ENCODE measurements at regions not wholly inside any gene's neighbourhood (a gene's known extent, or its start where the extent isn't known, plus 50 kb on each side); places are given as distances from the start of the nearest gene placed in this dataset.

GRCh38 chr14:62031504-62031903 is 269.3 kb downstream of the SNAPC1 start:
- CTCF ChIA-PET: no interaction called here
- no peak overlapping the region for H3K27ac Mint-ChIP-seq
- no peaks in the 10 kb centered on the region for H3K36me3 Mint-ChIP-seq
- no peaks in the 10 kb centered on the region for H3K9me3 Mint-ChIP-seq
- H3K4me1 Mint-ChIP-seq: no peaks in the 10 kb centered on the region
- H3K27me3 Mint-ChIP-seq: peaks cover 8% of the 10 kb centered on the region
- no peak for DNase-seq
- no peak overlapping the region for H3K4me3 Mint-ChIP-seq

GRCh38 chr14:62053188-62053587 is 291.0 kb downstream of the SNAPC1 start:
- CTCF ChIA-PET: no interaction called here
- Mint-ChIP-seq H3K36me3 (no peaks in the 10 kb centered on the region), H3K27ac (no peak overlapping the region), H3K27me3 (no peaks in the 10 kb centered on the region), H3K9me3 (peaks cover 2% of the 10 kb centered on the region), H3K4me3 (no peak overlapping the region), H3K4me1 (no peaks in the 10 kb centered on the region)
- DNase-seq: no peak

- CTCF ChIA-PET: no interaction called here
These were observed 294.6 kb downstream of the SNAPC1 start for GRCh38 chr14:62056789-62057188.

GRCh38 chr14:62062645-62063044 is 300.4 kb downstream of the SNAPC1 start:
- H3K36me3 Mint-ChIP-seq: no peaks in the 10 kb centered on the region
- no peaks in the 10 kb centered on the region for H3K4me1 Mint-ChIP-seq
- CTCF ChIA-PET: no interaction called here
- H3K4me3 Mint-ChIP-seq: no peak overlapping the region
- H3K9me3 Mint-ChIP-seq: no peaks in the 10 kb centered on the region
- H3K27me3 Mint-ChIP-seq: no peaks in the 10 kb centered on the region
- no peak for DNase-seq
- H3K27ac Mint-ChIP-seq: no peak overlapping the region

More at GRCh38 chr14:62056789-62057188, 294.6 kb downstream of the SNAPC1 start:
- no peaks in the 10 kb centered on the region for H3K4me1 Mint-ChIP-seq
- no peak overlapping the region for H3K27ac Mint-ChIP-seq
- no peaks in the 10 kb centered on the region for H3K27me3 Mint-ChIP-seq
- no peaks in the 10 kb centered on the region for H3K9me3 Mint-ChIP-seq
- H3K36me3 Mint-ChIP-seq: no peaks in the 10 kb centered on the region
- no peak for DNase-seq
- H3K4me3 Mint-ChIP-seq: no peak overlapping the region

- Mint-ChIP-seq H3K4me1 (no peaks in the 10 kb centered on the region), H3K27me3 (no peaks in the 10 kb centered on the region), H3K4me3 (no peak overlapping the region), H3K27ac (no peak overlapping the region), H3K9me3 (no peaks in the 10 kb centered on the region), H3K36me3 (no peaks in the 10 kb centered on the region)
- CTCF ChIA-PET: no interaction called here
- DNase-seq: no peak
These were observed 302.6 kb downstream of the SNAPC1 start for GRCh38 chr14:62064751-62065323.

GRCh38 chr14:62066304-62066703 is 304.1 kb downstream of the SNAPC1 start:
- Mint-ChIP-seq H3K4me1 (no peaks in the 10 kb centered on the region), H3K27me3 (peaks cover 7% of the 10 kb centered on the region), H3K4me3 (no peak overlapping the region), H3K9me3 (no peaks in the 10 kb centered on the region), H3K27ac (no peak overlapping the region), H3K36me3 (no peaks in the 10 kb centered on the region)
- CTCF ChIA-PET: no interaction called here
- DNase-seq: no peak

- H3K36me3 Mint-ChIP-seq: no peaks in the 10 kb centered on the region
- no peak overlapping the region for H3K27ac Mint-ChIP-seq
- no peak for DNase-seq
- H3K4me3 Mint-ChIP-seq: no peak overlapping the region
- CTCF ChIA-PET: no interaction called here
- no peaks in the 10 kb centered on the region for H3K4me1 Mint-ChIP-seq
- H3K27me3 Mint-ChIP-seq: peaks cover 11% of the 10 kb centered on the region
- no peaks in the 10 kb centered on the region for H3K9me3 Mint-ChIP-seq
These were observed 308.8 kb downstream of the SNAPC1 start for GRCh38 chr14:62071039-62071438.

- no peak overlapping the region for H3K4me3 Mint-ChIP-seq
- H3K9me3 Mint-ChIP-seq: no peaks in the 10 kb centered on the region
- peaks cover 16% of the 10 kb centered on the region for H3K4me1 Mint-ChIP-seq
- H3K27ac Mint-ChIP-seq: no peak overlapping the region
- no peaks in the 10 kb centered on the region for H3K36me3 Mint-ChIP-seq
- DNase-seq: no peak
- CTCF ChIA-PET: interaction anchor here (1.1 kb wide), 1 partner anchor 50 kb away, joined by 3 read pairs; no protein-coding TSS in a partner anchor
- H3K27me3 Mint-ChIP-seq: peaks cover 8% of the 10 kb centered on the region
These were observed 314.1 kb downstream of the SNAPC1 start for GRCh38 chr14:62076368-62076767.

GRCh38 chr14:62076825-62077605 is 314.8 kb downstream of the SNAPC1 start:
- no peak overlapping the region for H3K4me3 Mint-ChIP-seq
- peaks cover 10% of the 10 kb centered on the region for H3K27me3 Mint-ChIP-seq
- no peak overlapping the region for H3K27ac Mint-ChIP-seq
- no peaks in the 10 kb centered on the region for H3K9me3 Mint-ChIP-seq
- peaks cover 21% of the 10 kb centered on the region for H3K4me1 Mint-ChIP-seq
- CTCF ChIA-PET: interaction anchor here (0.7 to 1.1 kb wide), 2 partner anchors 49 to 951 kb away, joined by 3 read pairs; no protein-coding TSS in a partner anchor
- H3K36me3 Mint-ChIP-seq: no peaks in the 10 kb centered on the region
- no peak for DNase-seq

- Mint-ChIP-seq H3K4me3 (no peak overlapping the region), H3K27me3 (peaks cover 12% of the 10 kb centered on the region), H3K9me3 (no peaks in the 10 kb centered on the region), H3K36me3 (no peaks in the 10 kb centered on the region), H3K27ac (no peak overlapping the region), H3K4me1 (peaks cover 22% of the 10 kb centered on the region)
- DNase-seq: peak; percentile 34
- CTCF ChIA-PET: interaction anchor here (0.7 kb wide), 1 partner anchor 950 kb away, joined by 3 read pairs; no protein-coding TSS in a partner anchor
These were observed 315.5 kb downstream of the SNAPC1 start for GRCh38 chr14:62077676-62078261.

- Mint-ChIP-seq H3K27ac (no peak overlapping the region), H3K9me3 (no peaks in the 10 kb centered on the region), H3K27me3 (peaks cover 10% of the 10 kb centered on the region), H3K36me3 (no peaks in the 10 kb centered on the region), H3K4me1 (peaks cover 22% of the 10 kb centered on the region), H3K4me3 (no peak overlapping the region)
- no peak for DNase-seq
- CTCF ChIA-PET: no interaction called here
These were observed 316.8 kb downstream of the SNAPC1 start for GRCh38 chr14:62079038-62079437.

- Mint-ChIP-seq H3K4me1 (peaks cover 22% of the 10 kb centered on the region), H3K36me3 (no peaks in the 10 kb centered on the region), H3K27me3 (peaks cover 8% of the 10 kb centered on the region), H3K9me3 (no peaks in the 10 kb centered on the region), H3K27ac (no peak overlapping the region), H3K4me3 (no peak overlapping the region)
- CTCF ChIA-PET: no interaction called here
- no peak for DNase-seq
These were observed 318.9 kb downstream of the SNAPC1 start for GRCh38 chr14:62081012-62081612.

GRCh38 chr14:62081951-62082350 is 319.7 kb downstream of the SNAPC1 start:
- H3K27ac Mint-ChIP-seq: no peak overlapping the region
- DNase-seq: no peak
- peaks cover 20% of the 10 kb centered on the region for H3K4me1 Mint-ChIP-seq
- peaks cover 8% of the 10 kb centered on the region for H3K27me3 Mint-ChIP-seq
- no peaks in the 10 kb centered on the region for H3K9me3 Mint-ChIP-seq
- CTCF ChIA-PET: no interaction called here
- no peaks in the 10 kb centered on the region for H3K36me3 Mint-ChIP-seq
- no peak overlapping the region for H3K4me3 Mint-ChIP-seq

- no peaks in the 10 kb centered on the region for H3K36me3 Mint-ChIP-seq
- H3K4me3 Mint-ChIP-seq: no peak overlapping the region
- peaks cover 11% of the 10 kb centered on the region for H3K4me1 Mint-ChIP-seq
- DNase-seq: no peak
- CTCF ChIA-PET: no interaction called here
- peaks cover 8% of the 10 kb centered on the region for H3K27me3 Mint-ChIP-seq
- H3K9me3 Mint-ChIP-seq: no peaks in the 10 kb centered on the region
- no peak overlapping the region for H3K27ac Mint-ChIP-seq
These were observed 320.6 kb downstream of the SNAPC1 start for GRCh38 chr14:62082779-62083178.
